Liver (tissue), 8 donors: ENCODE measurements at regions not wholly inside any gene's neighbourhood (a gene's known extent, or its start where the extent isn't known, plus 50 kb on each side); places are given as distances from the start of the nearest gene placed in this dataset.

Source experiments
- DNase-seq: peaks from one replicate; pipeline ENCODE4 v3.0.0-alpha.2; 2017; ENCODE audit warnings: low spot score
- H3K27ac ChIP-seq, 2 donors: one replicate each; pipeline ENCODE4 v1.7.0; 2013; ENCODE audit warnings: inconsistent platforms in 2 of 2, low read length in 2 of 2, control low read depth in 1 of 2, low read depth in 1 of 2, mild to moderate bottlenecking in 1 of 2
- H3K27me3 ChIP-seq, 4 donors: one replicate each; pipeline versions ENCODE4 v1.6.1 to v1.7.0; 2013; ENCODE audit warnings: low read length in 3 of 4, inconsistent platforms in 1 of 4, mild to moderate bottlenecking in 1 of 4, moderate library complexity in 1 of 4; ENCODE audit not compliant: control insufficient read depth in 4 of 4, insufficient read depth in 4 of 4
- H3K36me3 ChIP-seq, 4 donors: one replicate each; pipeline versions ENCODE4 v1.6.1 to v1.7.0; 2013; ENCODE audit warnings: low read length in 3 of 4, mild to moderate bottlenecking in 3 of 4, low read depth in 1 of 4, moderate library complexity in 1 of 4; ENCODE audit not compliant: control insufficient read depth in 4 of 4, insufficient read depth in 3 of 4
- H3K4me1 ChIP-seq, 4 donors: one replicate each; pipeline versions ENCODE4 v1.6.1 to v1.7.0; 2013; ENCODE audit warnings: low read length in 3 of 4, mild to moderate bottlenecking in 3 of 4, moderate library complexity in 1 of 4; ENCODE audit not compliant: control insufficient read depth in 4 of 4, insufficient read depth in 4 of 4
- H3K4me3 ChIP-seq, 3 donors: one replicate each; pipeline versions ENCODE4 v1.6.1 to v1.7.0; 2013; ENCODE audit warnings: low read length in 3 of 3, control low read depth in 1 of 3, low read depth in 1 of 3, mild to moderate bottlenecking in 1 of 3
- H3K9ac ChIP-seq, 2 donors: one replicate each; pipeline ENCODE4 v1.7.0; 2013; ENCODE audit warnings: low read length in 2 of 2, mild to moderate bottlenecking in 2 of 2, moderate library complexity in 2 of 2, control low read depth in 1 of 2, low read depth in 1 of 2
- H3K9me3 ChIP-seq, 4 donors: one replicate each; pipeline versions ENCODE4 v1.6.1 to v1.7.0; 2013; ENCODE audit warnings: low read length in 3 of 4; ENCODE audit not compliant: control insufficient read depth in 4 of 4
- ATF3 ChIP-seq: IDR thresholded peaks from 2 replicates; pipeline ENCODE4 v1.6.1; 2016; ENCODE audit warnings: antibody characterized with exemption
- CTCF ChIP-seq: fragments of 150-350 bp; IDR thresholded peaks from 2 replicates; pipeline ENCODE4 v1.5.1; 2017; ENCODE audit warnings: improper control_type of control experiment, low read depth, low read length; ENCODE audit not compliant: missing input control
- EGR1 ChIP-seq, 2 donors: IDR thresholded peaks; 2 replicates each; pipeline ENCODE4 v1.6.1; 2016 to 2018; ENCODE audit warnings: antibody characterized with exemption in 2 of 2, low read depth in 2 of 2
- FOXA1 ChIP-seq: IDR thresholded peaks from 2 replicates; pipeline ENCODE4 v1.6.1; 2016; ENCODE audit warnings: antibody characterized with exemption
- FOXA2 ChIP-seq: IDR thresholded peaks from 2 replicates; pipeline ENCODE4 v1.6.1; 2016; ENCODE audit warnings: antibody characterized with exemption
- GABPA ChIP-seq, 2 donors: IDR thresholded peaks in 1 of 2; conservative IDR thresholded peaks in 1 of 2; 2 replicates each; pipeline ENCODE4 v1.6.1; 2016; ENCODE audit warnings: antibody characterized with exemption in 2 of 2, mild to moderate bottlenecking in 1 of 2, moderate library complexity in 1 of 2
- HNF4A ChIP-seq, 2 donors: conservative IDR thresholded peaks; 2 replicates each; pipeline ENCODE4 v1.6.1; 2016; ENCODE audit warnings: antibody characterized with exemption in 2 of 2, mild to moderate bottlenecking in 2 of 2
- HNF4G ChIP-seq: IDR thresholded peaks from 2 replicates; pipeline ENCODE4 v1.6.1; 2016; ENCODE audit warnings: antibody characterized with exemption
- JUND ChIP-seq, 2 donors: IDR thresholded peaks; 2 replicates each; pipeline ENCODE4 v1.6.1; 2016; ENCODE audit warnings: antibody characterized with exemption in 2 of 2
- MAX ChIP-seq: IDR thresholded peaks from 2 replicates; pipeline ENCODE4 v1.6.1; 2016; ENCODE audit warnings: antibody characterized with exemption
- NR2F2 ChIP-seq: IDR thresholded peaks from 2 replicates; pipeline ENCODE4 v1.6.1; 2016; ENCODE audit warnings: antibody characterized with exemption
- RAD21 ChIP-seq, 2 donors: IDR thresholded peaks; 2 replicates each; pipeline ENCODE4 v1.6.1; 2016; ENCODE audit warnings: antibody characterized with exemption in 2 of 2, mild to moderate bottlenecking in 2 of 2
- REST ChIP-seq: IDR thresholded peaks from 2 replicates; pipeline ENCODE4 v1.6.1; 2016; ENCODE audit warnings: antibody characterized with exemption, mild to moderate bottlenecking
- RXRA ChIP-seq, 2 donors: IDR thresholded peaks; 2 replicates each; pipeline ENCODE4 v1.6.1; 2017 to 2018; ENCODE audit warnings: antibody characterized with exemption in 2 of 2, mild to moderate bottlenecking in 1 of 2
- SP1 ChIP-seq: IDR thresholded peaks from 2 replicates; pipeline ENCODE4 v1.6.1; 2018; ENCODE audit warnings: antibody characterized with exemption, mild to moderate bottlenecking
- TAF1 ChIP-seq: conservative IDR thresholded peaks from 2 replicates; pipeline ENCODE4 v1.6.1; 2016; ENCODE audit warnings: antibody characterized with exemption, mild to moderate bottlenecking
- YY1 ChIP-seq: IDR thresholded peaks from 2 replicates; pipeline ENCODE4 v1.6.1; 2016; ENCODE audit warnings: antibody characterized with exemption, mild to moderate bottlenecking
- ZBTB33 ChIP-seq: IDR thresholded peaks from 2 replicates; pipeline ENCODE4 v1.6.1; 2016; ENCODE audit warnings: antibody characterized with exemption
- WGBS: extraction: QIAGEN DNeasy Blood & Tissue Kit; methylation state at CpG from one replicate; pipeline ENCODE4 v1.1.7; 2013; 5-methylcytosine and 5-hydroxymethylcytosine counted together
- donor health status: healthy.
- donor health status: healthy.
- donor health status: healthy.
- donor health status: healthy.
- donor health status: healthy.

GRCh38 chr5:43917925-43918324, 314.9 kb downstream of the NNT start:
- Histone ChIP-seq H3K9ac (no peak overlapping the region), H3K4me3 (no peak overlapping the region), H3K27ac (no peak overlapping the region), H3K9me3 (peaks cover 0 to 4% (median under 1%) of the 10 kb centered on the region in 4 donors), H3K27me3 (no peaks in the 10 kb centered on the region), H3K4me1 (no peaks in the 10 kb centered on the region), H3K36me3 (no peaks in the 10 kb centered on the region)
- WGBS, result 45% methylated on average over 3 of the region's 3 CpGs
- no peak for TF ChIP-seq TAF1
- no peak for TF ChIP-seq EGR1 (IDR thresholded peaks at IDR 0.05; ENCODE audit: low read depth in 2 of 2)
- no peak for TF ChIP-seq YY1
- TF ChIP-seq CTCF, result no peak
- TF ChIP-seq ATF3, result no peak
- TF ChIP-seq REST, result no peak
- TF ChIP-seq FOXA1, result no peak
- no peak for TF ChIP-seq MAX
- no peak for TF ChIP-seq HNF4A (conservative IDR thresholded peaks at IDR 0.05)
- TF ChIP-seq HNF4G, result no peak
- no peak for TF ChIP-seq NR2F2
- no peak for TF ChIP-seq FOXA2
- no peak for TF ChIP-seq RAD21 (IDR thresholded peaks at IDR 0.05)
- no peak for TF ChIP-seq JUND (IDR thresholded peaks at IDR 0.05)
- TF ChIP-seq ZBTB33, result no peak
- TF ChIP-seq SP1, result no peak
- TF ChIP-seq RXRA (IDR thresholded peaks at IDR 0.05), result no peak
- no peak for TF ChIP-seq GABPA (IDR thresholded peaks at IDR 0.05 in 1 of 2, conservative IDR thresholded peaks at IDR 0.05 in 1 of 2)
- DNase-seq, result no peak

GRCh38 chr5:43903129-43903528, 300.1 kb downstream of the NNT start:
- no peak for DNase-seq
- H3K36me3 ChIP-seq, result no peaks in the 10 kb centered on the region
- no peak for TF ChIP-seq GABPA (IDR thresholded peaks at IDR 0.05 in 1 of 2, conservative IDR thresholded peaks at IDR 0.05 in 1 of 2)
- no peak for TF ChIP-seq CTCF
- no peak for TF ChIP-seq TAF1
- no peak for TF ChIP-seq REST
- no peak for TF ChIP-seq SP1
- TF ChIP-seq FOXA1, result no peak
- TF ChIP-seq ATF3, result no peak
- no peak for TF ChIP-seq EGR1 (IDR thresholded peaks at IDR 0.05; ENCODE audit: low read depth in 2 of 2)
- TF ChIP-seq MAX, result no peak
- no peak for TF ChIP-seq FOXA2

More at GRCh38 chr5:43903129-43903528, 300.1 kb downstream of the NNT start:
- H3K9ac ChIP-seq, result no peak overlapping the region
- H3K4me1 ChIP-seq, result no peaks in the 10 kb centered on the region
- no peak overlapping the region for H3K27ac ChIP-seq
- H3K9me3 ChIP-seq, result no peaks in the 10 kb centered on the region
- H3K4me3 ChIP-seq, result no peak overlapping the region
- H3K27me3 ChIP-seq, result no peaks in the 10 kb centered on the region
